OCI-LY7 (cell line): ENCODE measurements at regions not wholly inside any gene's neighbourhood (a gene's known extent, or its start where the extent isn't known, plus 50 kb on each side); places are given as distances from the start of the nearest gene placed in this dataset.

ENCODE experiments used
- BruUV-seq: library from RNA; stranded (reverse); fragments of 400-500 nt; replicated peaks from 2 replicates; lab custom pipeline; 2021; lab: Mats Ljungman, UMichigan
- CTCF ChIA-PET: fragments of 300-600 bp; sonication (Branson Sonifier 250); formaldehyde crosslinking; loops from one replicate; lab custom pipeline; 2022; ENCODE audit warnings: antibody characterized with exemption; ENCODE audit not compliant: unreplicated experiment; lab: Charles Lee
- POLR2A ChIA-PET: fragments of 300-600 bp; sonication (Branson Sonifier 250); formaldehyde crosslinking; loops from one replicate; lab custom pipeline; 2022; ENCODE audit warnings: antibody characterized with exemption; lab: Charles Lee
- DNase-seq: peaks from one replicate; pipeline ENCODE4 v3.0.0-alpha.2; 2015; ENCODE audit warnings: low spot score
- H2AFZ ChIP-seq: fragments of 200-600 bp; sonication (generic), shearing (Covaris generic); 2 replicates; pipeline ENCODE4 v1.6.1; 2014; ENCODE audit warnings: mild to moderate bottlenecking, antibody characterized with exemption, low read length, moderate library complexity
- H3K27ac ChIP-seq: fragments of 200-600 bp; sonication (generic); 2 replicates; pipeline ENCODE4 v1.5.1; 2014; ENCODE audit warnings: mixed run types, low read depth, mild to moderate bottlenecking, moderate library complexity, low read length, inconsistent platforms; ENCODE audit not compliant: poor library complexity, severe bottlenecking
- H3K36me3 ChIP-seq: fragments of 200-600 bp; sonication (generic); 2 replicates; pipeline ENCODE4 v1.6.1; 2014; ENCODE audit warnings: mild to moderate bottlenecking, antibody characterized with exemption, low read length, moderate library complexity, mixed read lengths; ENCODE audit not compliant: insufficient read depth
- H3K4me1 ChIP-seq: fragments of 200-600 bp; sonication (generic); 2 replicates; pipeline ENCODE4 v1.5.1; 2014; ENCODE audit warnings: mild to moderate bottlenecking, low read length; ENCODE audit not compliant: insufficient read depth, poor library complexity, severe bottlenecking
- H3K4me2 ChIP-seq: fragments of 200-600 bp; sonication (generic); 2 replicates; pipeline ENCODE4 v1.6.1; 2014; ENCODE audit warnings: mild to moderate bottlenecking, low read length
- H3K4me3 ChIP-seq: fragments of 200-600 bp; sonication (generic); 2 replicates; pipeline ENCODE4 v1.5.1; 2014; ENCODE audit warnings: mild to moderate bottlenecking, low read depth, low read length; ENCODE audit not compliant: poor library complexity, severe bottlenecking
- H3K79me2 ChIP-seq: fragments of 200-600 bp; sonication (generic); 2 replicates; pipeline ENCODE4 v1.6.1; 2016; ENCODE audit warnings: low read depth, mild to moderate bottlenecking, low read length, moderate library complexity, mixed read lengths; ENCODE audit not compliant: insufficient read depth
- H3K9me2 ChIP-seq: fragments of 200-600 bp; sonication (generic); 2 replicates; pipeline ENCODE4 v1.6.1; 2016; ENCODE audit warnings: mild to moderate bottlenecking, low read length, mixed read lengths; ENCODE audit not compliant: insufficient read depth
- H3K9me3 ChIP-seq: fragments of 200-600 bp; sonication (generic); 2 replicates; pipeline ENCODE4 v1.6.1; 2014; ENCODE audit warnings: mild to moderate bottlenecking, mixed run types, low read length, mixed read lengths
- H4K20me1 ChIP-seq: fragments of 200-600 bp; sonication (generic); 2 replicates; pipeline ENCODE4 v1.6.1; 2014; ENCODE audit warnings: mild to moderate bottlenecking, antibody characterized with exemption, low read length, moderate library complexity, mixed read lengths; ENCODE audit not compliant: insufficient read depth
- EZH2phosphoT487 ChIP-seq: fragments of 200-600 bp; sonication (generic); IDR thresholded peaks from 2 replicates; pipeline ENCODE4 v1.6.1; 2018; ENCODE audit warnings: low read depth, borderline replicate concordance, mild to moderate bottlenecking, mixed run types, antibody characterized with exemption, low read length, moderate library complexity, mixed read lengths
- intact Hi-C: fragments of 100-400 bp; cut with micrococcal nuclease; formaldehyde crosslinking; loops from one replicate; pipeline ENCODE4 v1.10.0; 2022; ENCODE audit not compliant: unreplicated experiment
- TF ChIP-seq, protein P1 (sequence below): fragments of 200-600 bp; sonication (generic); conservative IDR thresholded peaks from 2 replicates; pipeline ENCODE4 v1.5.1; 2014; ENCODE audit warnings: mild to moderate bottlenecking, antibody characterized with exemption, low read length, moderate library complexity, mixed read lengths

DNA sequence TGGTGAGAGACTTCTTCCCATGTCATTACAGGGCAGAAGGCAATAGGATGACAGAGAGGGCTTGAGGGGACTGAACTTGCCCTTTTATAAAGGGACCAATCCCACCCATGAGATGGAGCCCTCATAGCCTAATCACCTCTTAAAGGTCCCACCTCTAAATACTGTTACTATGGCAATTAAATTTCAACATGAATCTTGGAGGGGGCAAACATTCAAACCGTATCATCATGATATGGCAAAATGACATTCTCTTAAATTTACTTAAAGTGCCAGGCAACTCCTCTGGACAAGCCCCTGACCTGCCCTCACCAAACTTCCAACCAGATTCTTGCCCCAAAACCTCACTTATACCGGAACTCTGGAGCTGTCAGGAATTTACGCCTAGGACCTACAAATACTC, 100.8 kb upstream of the OR5AK2 start:
- POLR2A ChIA-PET, result no interaction called here
- no peak overlapping the region for H3K4me3 ChIP-seq
- no peaks in the 10 kb centered on the region for H3K36me3 ChIP-seq
- no peak overlapping the region for H3K4me2 ChIP-seq
- BruUV-seq, result no TSS peak
- TF ChIP-seq EZH2phosphoT487, result no peak
- TF ChIP-seq, protein P1, sequence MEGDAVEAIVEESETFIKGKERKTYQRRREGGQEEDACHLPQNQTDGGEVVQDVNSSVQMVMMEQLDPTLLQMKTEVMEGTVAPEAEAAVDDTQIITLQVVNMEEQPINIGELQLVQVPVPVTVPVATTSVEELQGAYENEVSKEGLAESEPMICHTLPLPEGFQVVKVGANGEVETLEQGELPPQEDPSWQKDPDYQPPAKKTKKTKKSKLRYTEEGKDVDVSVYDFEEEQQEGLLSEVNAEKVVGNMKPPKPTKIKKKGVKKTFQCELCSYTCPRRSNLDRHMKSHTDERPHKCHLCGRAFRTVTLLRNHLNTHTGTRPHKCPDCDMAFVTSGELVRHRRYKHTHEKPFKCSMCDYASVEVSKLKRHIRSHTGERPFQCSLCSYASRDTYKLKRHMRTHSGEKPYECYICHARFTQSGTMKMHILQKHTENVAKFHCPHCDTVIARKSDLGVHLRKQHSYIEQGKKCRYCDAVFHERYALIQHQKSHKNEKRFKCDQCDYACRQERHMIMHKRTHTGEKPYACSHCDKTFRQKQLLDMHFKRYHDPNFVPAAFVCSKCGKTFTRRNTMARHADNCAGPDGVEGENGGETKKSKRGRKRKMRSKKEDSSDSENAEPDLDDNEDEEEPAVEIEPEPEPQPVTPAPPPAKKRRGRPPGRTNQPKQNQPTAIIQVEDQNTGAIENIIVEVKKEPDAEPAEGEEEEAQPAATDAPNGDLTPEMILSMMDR, result no peak
- no peaks in the 10 kb centered on the region for H3K4me1 ChIP-seq
- H2AFZ ChIP-seq, result no peak overlapping the region
- intact Hi-C loops, result no loop called here
- no peak for DNase-seq
- CTCF ChIA-PET, result no interaction called here
- no peaks in the 10 kb centered on the region for H3K9me3 ChIP-seq
- H3K9me2 ChIP-seq, result no peaks in the 10 kb centered on the region
- H4K20me1 ChIP-seq, result no peaks in the 10 kb centered on the region
- H3K79me2 ChIP-seq, result no peaks in the 10 kb centered on the region
- H3K27ac ChIP-seq, result no peak overlapping the region

DNA sequence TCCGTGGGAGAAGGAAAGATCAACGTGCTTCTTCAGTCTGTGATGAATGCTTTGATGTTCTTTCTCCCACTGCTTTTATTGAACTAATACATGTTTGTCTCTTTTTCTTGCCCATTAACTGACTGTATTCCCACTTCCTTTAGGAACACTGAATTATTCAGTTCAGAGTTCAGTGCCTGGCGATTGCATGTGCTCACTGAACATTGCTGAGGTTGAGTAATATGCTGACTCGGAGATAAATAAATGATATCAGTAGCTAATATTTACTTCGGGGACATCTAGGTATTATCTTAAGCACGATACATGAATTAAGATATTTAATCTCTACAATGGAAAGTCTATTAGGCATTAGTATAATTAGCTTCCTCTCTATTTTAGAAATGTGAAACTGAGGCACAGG, 102.3 kb upstream of the OR5AK2 start:
- Histone ChIP-seq H3K79me2 (no peaks in the 10 kb centered on the region), H3K9me2 (no peaks in the 10 kb centered on the region), H3K27ac (no peak overlapping the region), H3K36me3 (no peaks in the 10 kb centered on the region), H3K4me1 (no peaks in the 10 kb centered on the region), H3K4me2 (no peak overlapping the region), H2AFZ (no peak overlapping the region), H3K9me3 (no peaks in the 10 kb centered on the region), H3K4me3 (no peak overlapping the region), H4K20me1 (no peaks in the 10 kb centered on the region)
- intact Hi-C loops, result no loop called here
- CTCF ChIA-PET, result no interaction called here
- no peak for DNase-seq
- TF ChIP-seq EZH2phosphoT487, result no peak
- TF ChIP-seq, protein P1, result no peak
- no TSS peak for BruUV-seq
- POLR2A ChIA-PET, result interaction anchor here (0.5 kb wide), 1 partner anchor 67 kb away, joined by 3 read pairs; no protein-coding TSS in a partner anchor

DNA sequence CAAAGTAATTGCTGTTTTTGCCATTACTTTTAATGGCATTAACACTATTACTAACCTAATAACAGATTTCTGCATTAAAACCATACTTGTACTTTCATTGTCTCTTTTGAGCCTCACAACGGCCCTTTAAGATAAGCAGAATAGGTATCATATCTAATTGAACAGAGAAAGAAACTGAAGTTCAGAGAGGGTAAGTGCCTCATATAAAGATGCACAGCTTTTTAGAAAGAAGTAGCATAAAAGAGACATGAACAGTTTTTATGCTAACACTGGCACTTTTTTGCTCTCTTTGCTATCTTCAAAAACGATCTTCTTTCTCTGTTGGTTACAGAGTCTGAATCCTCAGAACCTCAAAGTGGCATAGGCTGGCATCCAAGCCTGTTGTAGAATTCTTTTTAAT, 102.9 kb upstream of the OR5AK2 start:
- H2AFZ ChIP-seq, result no peak overlapping the region
- H3K27ac ChIP-seq, result no peak overlapping the region
- BruUV-seq, result no TSS peak
- no peaks in the 10 kb centered on the region for H3K9me3 ChIP-seq
- intact Hi-C loops, result no loop called here
- no peaks in the 10 kb centered on the region for H3K4me1 ChIP-seq
- CTCF ChIA-PET, result no interaction called here
- H3K4me2 ChIP-seq, result no peak overlapping the region
- POLR2A ChIA-PET, result no interaction called here
- H3K36me3 ChIP-seq, result no peaks in the 10 kb centered on the region
- no peaks in the 10 kb centered on the region for H4K20me1 ChIP-seq
- no peaks in the 10 kb centered on the region for H3K79me2 ChIP-seq
- no peaks in the 10 kb centered on the region for H3K9me2 ChIP-seq
- TF ChIP-seq, protein P1, result no peak
- TF ChIP-seq EZH2phosphoT487, result no peak
- H3K4me3 ChIP-seq, result no peak overlapping the region
- no peak for DNase-seq
